WTC11 (cell line): ENCODE measurements at regions not wholly inside any gene's neighbourhood (a gene's known extent, or its start where the extent isn't known, plus 50 kb on each side); places are given as distances from the start of the nearest gene placed in this dataset.

ENCODE experiments used
- ATAC-seq: fragments of 200-7000 bp; cut with Tn5 transposase; 2 replicates; pipeline ENCODE4 v1.10.0; 2021; ENCODE audit warnings: mild to moderate bottlenecking, moderate library complexity
- CTCF ChIA-PET: fragments of 300-600 bp; sonication (Branson Sonifier 250); formaldehyde crosslinking; loops from one replicate; lab custom pipeline; 2021; ENCODE audit warnings: antibody characterized with exemption; lab: Charles Lee
- POLR2A ChIA-PET: fragments of 350-600 bp; sonication (Branson Sonifier 250); formaldehyde crosslinking; loops from one replicate; lab custom pipeline; 2021; ENCODE audit warnings: antibody characterized with exemption; lab: Charles Lee
- DNase-seq: peaks from one replicate; pipeline ENCODE4 v3.0.0; 2021; ENCODE audit warnings: low spot score
- H3K27ac Mint-ChIP-seq: 2 replicates; pipeline ENCODE4 v1.8.0; 2021; ENCODE audit warnings: mixed read lengths
- H3K27me3 Mint-ChIP-seq: 2 replicates; pipeline ENCODE4 v1.8.0; 2021; ENCODE audit warnings: low read depth, mild to moderate bottlenecking, moderate library complexity, mixed read lengths
- H3K36me3 Mint-ChIP-seq: 2 replicates; pipeline ENCODE4 v1.8.0; 2021; ENCODE audit warnings: mixed read lengths
- H3K4me1 Mint-ChIP-seq: 2 replicates; pipeline ENCODE4 v1.8.0; 2022; ENCODE audit warnings: mixed read lengths
- H3K4me3 Mint-ChIP-seq: 2 replicates; pipeline ENCODE4 v1.8.0; 2021; ENCODE audit warnings: mild to moderate bottlenecking, moderate library complexity, mixed read lengths
- H3K9me3 Mint-ChIP-seq: 2 replicates; pipeline ENCODE4 v1.8.0; 2021; ENCODE audit warnings: mixed read lengths
- ATF3 ChIP-seq: sonication (generic); formaldehyde crosslinking; conservative IDR thresholded peaks from 2 replicates; pipeline ENCODE4 v1.8.1; 2022; ENCODE audit warnings: mild to moderate bottlenecking, missing genetic modification reagents
- GTF2I ChIP-seq: fragments of 250-450 bp; sonication (Bioruptor Pico); conservative IDR thresholded peaks from 2 replicates; pipeline ENCODE4 v1.4.0; 2021; ENCODE audit warnings: mild to moderate bottlenecking
- KAT7 ChIP-seq: sonication (generic); formaldehyde crosslinking; IDR thresholded peaks from 2 replicates; pipeline ENCODE4 v1.8.1; 2023; ENCODE audit warnings: missing genetic modification reagents, mild to moderate bottlenecking, borderline replicate concordance
- MAX ChIP-seq: sonication (generic); formaldehyde crosslinking; IDR thresholded peaks from 2 replicates; pipeline ENCODE4 v1.8.0; 2022; ENCODE audit warnings: mild to moderate bottlenecking, missing genetic modification reagents
- MYBL2 ChIP-seq: sonication (generic); formaldehyde crosslinking; IDR thresholded peaks from 2 replicates; pipeline ENCODE4 v1.8.1; 2023; ENCODE audit warnings: mild to moderate bottlenecking, moderate library complexity, missing genetic modification reagents
- SOX15 ChIP-seq: fragments of 250-450 bp; sonication (Bioruptor Pico); IDR thresholded peaks from 2 replicates; pipeline ENCODE4 v1.9.0; 2021; ENCODE audit warnings: mild to moderate bottlenecking
- TCF7 ChIP-seq: sonication (generic); formaldehyde crosslinking; IDR thresholded peaks from 2 replicates; pipeline ENCODE4 v1.8.0; 2022; ENCODE audit warnings: mild to moderate bottlenecking, low read depth, missing genetic modification reagents, moderate library complexity
- TEAD1 ChIP-seq: sonication (generic); formaldehyde crosslinking; IDR thresholded peaks from 2 replicates; pipeline ENCODE4 v1.8.0; 2022; ENCODE audit warnings: mild to moderate bottlenecking, missing genetic modification reagents
- ZNF138 ChIP-seq: sonication (generic); formaldehyde crosslinking; conservative IDR thresholded peaks from 2 replicates; pipeline ENCODE4 v1.8.1; 2022; ENCODE audit warnings: mild to moderate bottlenecking, moderate library complexity, missing genetic modification reagents
- ZNF396 ChIP-seq: fragments of 250-450 bp; sonication (Bioruptor Pico); IDR thresholded peaks from 2 replicates; pipeline ENCODE4 v1.8.0; 2021; ENCODE audit warnings: mild to moderate bottlenecking, moderate library complexity, borderline replicate concordance
- ZNF532 ChIP-seq: fragments of 250-450 bp; sonication (Bioruptor Pico); IDR thresholded peaks from 2 replicates; pipeline ENCODE4 v1.9.0; 2021; ENCODE audit warnings: mild to moderate bottlenecking, borderline replicate concordance
- TF ChIP-seq, protein P1 (sequence below): fragments of 250-450 bp; sonication (Bioruptor Pico); IDR thresholded peaks from 2 replicates; pipeline ENCODE4 v1.9.0; 2021; ENCODE audit warnings: mild to moderate bottlenecking
- TF ChIP-seq, protein P2 (sequence below): sonication (generic); formaldehyde crosslinking; IDR thresholded peaks from 2 replicates; pipeline ENCODE4 v1.8.0; 2022; ENCODE audit warnings: mild to moderate bottlenecking, missing genetic modification reagents
- TF ChIP-seq, protein P3 (sequence below): sonication (generic); formaldehyde crosslinking; IDR thresholded peaks from 2 replicates; pipeline ENCODE4 v1.8.1; 2022; ENCODE audit warnings: mild to moderate bottlenecking, missing genetic modification reagents, moderate library complexity, borderline replicate concordance
- TF ChIP-seq, protein P4 (sequence below): fragments of 200-600 bp; IDR thresholded peaks from 2 replicates; pipeline ENCODE4 v1.8.0; 2022; ENCODE audit warnings: antibody characterized with exemption
- TF ChIP-seq, protein P5 (sequence below): sonication (generic); formaldehyde crosslinking; IDR thresholded peaks from 2 replicates; pipeline ENCODE4 v1.8.1; 2023; ENCODE audit warnings: mild to moderate bottlenecking, missing genetic modification reagents, moderate library complexity
- TF ChIP-seq, protein P6 (sequence below): sonication (generic); formaldehyde crosslinking; IDR thresholded peaks from 2 replicates; pipeline ENCODE4 v1.8.0; 2022; ENCODE audit warnings: missing genetic modification reagents

GRCh38 chr13:83516781-83517180 lies 365.5 kb downstream of the SLITRK1 start (continued):
- TF ChIP-seq, protein P1, sequence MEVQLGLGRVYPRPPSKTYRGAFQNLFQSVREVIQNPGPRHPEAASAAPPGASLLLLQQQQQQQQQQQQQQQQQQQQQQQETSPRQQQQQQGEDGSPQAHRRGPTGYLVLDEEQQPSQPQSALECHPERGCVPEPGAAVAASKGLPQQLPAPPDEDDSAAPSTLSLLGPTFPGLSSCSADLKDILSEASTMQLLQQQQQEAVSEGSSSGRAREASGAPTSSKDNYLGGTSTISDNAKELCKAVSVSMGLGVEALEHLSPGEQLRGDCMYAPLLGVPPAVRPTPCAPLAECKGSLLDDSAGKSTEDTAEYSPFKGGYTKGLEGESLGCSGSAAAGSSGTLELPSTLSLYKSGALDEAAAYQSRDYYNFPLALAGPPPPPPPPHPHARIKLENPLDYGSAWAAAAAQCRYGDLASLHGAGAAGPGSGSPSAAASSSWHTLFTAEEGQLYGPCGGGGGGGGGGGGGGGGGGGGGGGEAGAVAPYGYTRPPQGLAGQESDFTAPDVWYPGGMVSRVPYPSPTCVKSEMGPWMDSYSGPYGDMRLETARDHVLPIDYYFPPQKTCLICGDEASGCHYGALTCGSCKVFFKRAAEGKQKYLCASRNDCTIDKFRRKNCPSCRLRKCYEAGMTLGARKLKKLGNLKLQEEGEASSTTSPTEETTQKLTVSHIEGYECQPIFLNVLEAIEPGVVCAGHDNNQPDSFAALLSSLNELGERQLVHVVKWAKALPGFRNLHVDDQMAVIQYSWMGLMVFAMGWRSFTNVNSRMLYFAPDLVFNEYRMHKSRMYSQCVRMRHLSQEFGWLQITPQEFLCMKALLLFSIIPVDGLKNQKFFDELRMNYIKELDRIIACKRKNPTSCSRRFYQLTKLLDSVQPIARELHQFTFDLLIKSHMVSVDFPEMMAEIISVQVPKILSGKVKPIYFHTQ (CRISPR knock-in tag), result no peak
- no peak for TF ChIP-seq GTF2I (CRISPR knock-in tag)
- TF ChIP-seq MYBL2 (CRISPR knock-in tag), result no peak
- TF ChIP-seq, protein P2, sequence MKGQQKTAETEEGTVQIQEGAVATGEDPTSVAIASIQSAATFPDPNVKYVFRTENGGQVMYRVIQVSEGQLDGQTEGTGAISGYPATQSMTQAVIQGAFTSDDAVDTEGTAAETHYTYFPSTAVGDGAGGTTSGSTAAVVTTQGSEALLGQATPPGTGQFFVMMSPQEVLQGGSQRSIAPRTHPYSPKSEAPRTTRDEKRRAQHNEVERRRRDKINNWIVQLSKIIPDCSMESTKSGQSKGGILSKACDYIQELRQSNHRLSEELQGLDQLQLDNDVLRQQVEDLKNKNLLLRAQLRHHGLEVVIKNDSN (CRISPR knock-in tag), result no peak
- TF ChIP-seq ZNF532, result no peak
- TF ChIP-seq, protein P3, sequence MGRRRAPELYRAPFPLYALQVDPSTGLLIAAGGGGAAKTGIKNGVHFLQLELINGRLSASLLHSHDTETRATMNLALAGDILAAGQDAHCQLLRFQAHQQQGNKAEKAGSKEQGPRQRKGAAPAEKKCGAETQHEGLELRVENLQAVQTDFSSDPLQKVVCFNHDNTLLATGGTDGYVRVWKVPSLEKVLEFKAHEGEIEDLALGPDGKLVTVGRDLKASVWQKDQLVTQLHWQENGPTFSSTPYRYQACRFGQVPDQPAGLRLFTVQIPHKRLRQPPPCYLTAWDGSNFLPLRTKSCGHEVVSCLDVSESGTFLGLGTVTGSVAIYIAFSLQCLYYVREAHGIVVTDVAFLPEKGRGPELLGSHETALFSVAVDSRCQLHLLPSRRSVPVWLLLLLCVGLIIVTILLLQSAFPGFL (CRISPR knock-in tag), result no peak
- TF ChIP-seq TCF7 (CRISPR knock-in tag), result no peak
- no peak for TF ChIP-seq ZNF138
- no peak for TF ChIP-seq ZNF396

- Mint-ChIP-seq H3K4me3 (no peak overlapping the region), H3K27ac (no peak overlapping the region), H3K9me3 (peaks cover 7% of the 10 kb centered on the region; the same call in 1 of the 2 replicates), H3K27me3 (no peaks in the 10 kb centered on the region), H3K36me3 (no peaks in the 10 kb centered on the region; the same call in 1 of the 2 replicates), H3K4me1 (peaks cover 3% of the 10 kb centered on the region; the same call in 1 of the 2 replicates)
- DNase-seq (no peak), ATAC-seq (no peak)
- POLR2A ChIA-PET, result no interaction called here
- CTCF ChIA-PET, result no interaction called here
- no peak for TF ChIP-seq ATF3 (CRISPR knock-in tag)
- no peak for TF ChIP-seq SOX15
- TF ChIP-seq KAT7 (CRISPR knock-in tag), result no peak
- no peak for TF ChIP-seq TEAD1 (CRISPR knock-in tag)
- TF ChIP-seq, protein P4, sequence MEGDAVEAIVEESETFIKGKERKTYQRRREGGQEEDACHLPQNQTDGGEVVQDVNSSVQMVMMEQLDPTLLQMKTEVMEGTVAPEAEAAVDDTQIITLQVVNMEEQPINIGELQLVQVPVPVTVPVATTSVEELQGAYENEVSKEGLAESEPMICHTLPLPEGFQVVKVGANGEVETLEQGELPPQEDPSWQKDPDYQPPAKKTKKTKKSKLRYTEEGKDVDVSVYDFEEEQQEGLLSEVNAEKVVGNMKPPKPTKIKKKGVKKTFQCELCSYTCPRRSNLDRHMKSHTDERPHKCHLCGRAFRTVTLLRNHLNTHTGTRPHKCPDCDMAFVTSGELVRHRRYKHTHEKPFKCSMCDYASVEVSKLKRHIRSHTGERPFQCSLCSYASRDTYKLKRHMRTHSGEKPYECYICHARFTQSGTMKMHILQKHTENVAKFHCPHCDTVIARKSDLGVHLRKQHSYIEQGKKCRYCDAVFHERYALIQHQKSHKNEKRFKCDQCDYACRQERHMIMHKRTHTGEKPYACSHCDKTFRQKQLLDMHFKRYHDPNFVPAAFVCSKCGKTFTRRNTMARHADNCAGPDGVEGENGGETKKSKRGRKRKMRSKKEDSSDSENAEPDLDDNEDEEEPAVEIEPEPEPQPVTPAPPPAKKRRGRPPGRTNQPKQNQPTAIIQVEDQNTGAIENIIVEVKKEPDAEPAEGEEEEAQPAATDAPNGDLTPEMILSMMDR, result no peak
- TF ChIP-seq, protein P5, sequence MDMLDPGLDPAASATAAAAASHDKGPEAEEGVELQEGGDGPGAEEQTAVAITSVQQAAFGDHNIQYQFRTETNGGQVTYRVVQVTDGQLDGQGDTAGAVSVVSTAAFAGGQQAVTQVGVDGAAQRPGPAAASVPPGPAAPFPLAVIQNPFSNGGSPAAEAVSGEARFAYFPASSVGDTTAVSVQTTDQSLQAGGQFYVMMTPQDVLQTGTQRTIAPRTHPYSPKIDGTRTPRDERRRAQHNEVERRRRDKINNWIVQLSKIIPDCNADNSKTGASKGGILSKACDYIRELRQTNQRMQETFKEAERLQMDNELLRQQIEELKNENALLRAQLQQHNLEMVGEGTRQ (CRISPR knock-in tag), result no peak
- TF ChIP-seq, protein P6, sequence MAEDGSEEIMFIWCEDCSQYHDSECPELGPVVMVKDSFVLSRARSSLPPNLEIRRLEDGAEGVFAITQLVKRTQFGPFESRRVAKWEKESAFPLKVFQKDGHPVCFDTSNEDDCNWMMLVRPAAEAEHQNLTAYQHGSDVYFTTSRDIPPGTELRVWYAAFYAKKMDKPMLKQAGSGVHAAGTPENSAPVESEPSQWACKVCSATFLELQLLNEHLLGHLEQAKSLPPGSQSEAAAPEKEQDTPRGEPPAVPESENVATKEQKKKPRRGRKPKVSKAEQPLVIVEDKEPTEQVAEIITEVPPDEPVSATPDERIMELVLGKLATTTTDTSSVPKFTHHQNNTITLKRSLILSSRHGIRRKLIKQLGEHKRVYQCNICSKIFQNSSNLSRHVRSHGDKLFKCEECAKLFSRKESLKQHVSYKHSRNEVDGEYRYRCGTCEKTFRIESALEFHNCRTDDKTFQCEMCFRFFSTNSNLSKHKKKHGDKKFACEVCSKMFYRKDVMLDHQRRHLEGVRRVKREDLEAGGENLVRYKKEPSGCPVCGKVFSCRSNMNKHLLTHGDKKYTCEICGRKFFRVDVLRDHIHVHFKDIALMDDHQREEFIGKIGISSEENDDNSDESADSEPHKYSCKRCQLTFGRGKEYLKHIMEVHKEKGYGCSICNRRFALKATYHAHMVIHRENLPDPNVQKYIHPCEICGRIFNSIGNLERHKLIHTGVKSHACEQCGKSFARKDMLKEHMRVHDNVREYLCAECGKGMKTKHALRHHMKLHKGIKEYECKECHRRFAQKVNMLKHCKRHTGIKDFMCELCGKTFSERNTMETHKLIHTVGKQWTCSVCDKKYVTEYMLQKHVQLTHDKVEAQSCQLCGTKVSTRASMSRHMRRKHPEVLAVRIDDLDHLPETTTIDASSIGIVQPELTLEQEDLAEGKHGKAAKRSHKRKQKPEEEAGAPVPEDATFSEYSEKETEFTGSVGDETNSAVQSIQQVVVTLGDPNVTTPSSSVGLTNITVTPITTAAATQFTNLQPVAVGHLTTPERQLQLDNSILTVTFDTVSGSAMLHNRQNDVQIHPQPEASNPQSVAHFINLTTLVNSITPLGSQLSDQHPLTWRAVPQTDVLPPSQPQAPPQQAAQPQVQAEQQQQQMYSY, result no peak
- no peak for TF ChIP-seq MAX
Measured at GRCh38 chr13:83515268-83516015, 366.8 kb downstream of the SLITRK1 start.
